ENCODE measurements at regions not wholly inside any gene's neighbourhood (a gene's known extent, or its start where the extent isn't known, plus 50 kb on each side); places are given as distances from the start of the nearest gene placed in this dataset.

GRCh38 chr20:43837856-43838702, 76.6 kb upstream of the TOX2 start:
- no peak overlapping the region for H3K4me3 ChIP-seq (ENCODE audit: low read depth, low read length)
- no peak for DNase-seq (ENCODE audit: low read depth, low spot score)
- no peak for TF ChIP-seq CTCF (IDR thresholded peaks at IDR 0.05; ENCODE audit: low read depth, low read length)

GRCh38 chr20:43836790-43837189, 77.9 kb upstream of the TOX2 start:
- DNase-seq (ENCODE audit: low read depth, low spot score) = no peak
- TF ChIP-seq CTCF (IDR thresholded peaks at IDR 0.05; ENCODE audit: low read depth, low read length) = no peak
- H3K4me3 ChIP-seq (ENCODE audit: low read depth, low read length) = no peak overlapping the region
- in situ Hi-C loops (cut with HindIII; ENCODE audit: low sequenced_read_pairs) = no loop called here

More at GRCh38 chr20:43837856-43838702, 76.6 kb upstream of the TOX2 start:
- in situ Hi-C loops (cut with HindIII; ENCODE audit: low sequenced_read_pairs) = no loop called here

GRCh38 chr20:43835944-43836508, 78.6 kb upstream of the TOX2 start:
- in situ Hi-C loops (cut with HindIII; ENCODE audit: low sequenced_read_pairs) = no loop called here
- no peak for TF ChIP-seq CTCF (IDR thresholded peaks at IDR 0.05; ENCODE audit: low read depth, low read length)
- H3K4me3 ChIP-seq (ENCODE audit: low read depth, low read length) = no peak overlapping the region
- no peak for DNase-seq (ENCODE audit: low read depth, low spot score)

- TF ChIP-seq CTCF (IDR thresholded peaks at IDR 0.05; ENCODE audit: low read depth, low read length) = no peak
- no peak overlapping the region for H3K4me3 ChIP-seq (ENCODE audit: low read depth, low read length)
- in situ Hi-C loops (cut with HindIII; ENCODE audit: low sequenced_read_pairs) = no loop called here
- no peak for DNase-seq (ENCODE audit: low read depth, low spot score)
Observed at GRCh38 chr20:43833511-43834395, 80.9 kb upstream of the TOX2 start.

- in situ Hi-C loops (cut with HindIII; ENCODE audit: low sequenced_read_pairs) = no loop called here
- no peak for DNase-seq (ENCODE audit: low read depth, low spot score)
- H3K4me3 ChIP-seq (ENCODE audit: low read depth, low read length) = no peak overlapping the region
- TF ChIP-seq CTCF (IDR thresholded peaks at IDR 0.05; ENCODE audit: low read depth, low read length) = no peak
Observed at GRCh38 chr20:43832961-43833360, 81.7 kb upstream of the TOX2 start.

- DNase-seq (ENCODE audit: low read depth, low spot score) = no peak
- no peak overlapping the region for H3K4me3 ChIP-seq (ENCODE audit: low read depth, low read length)
- no peak for TF ChIP-seq CTCF (IDR thresholded peaks at IDR 0.05; ENCODE audit: low read depth, low read length)
- in situ Hi-C loops (cut with HindIII; ENCODE audit: low sequenced_read_pairs) = no loop called here
Observed at GRCh38 chr20:43832096-43832816, 82.4 kb upstream of the TOX2 start.

Measured in astrocyte of the spinal cord (primary cell).